ENCODE measurements at regions not wholly inside any gene's neighbourhood (a gene's known extent, or its start where the extent isn't known, plus 50 kb on each side); places are given as distances from the start of the nearest gene placed in this dataset.

- BruUV-seq (replicated peaks), result no TSS peak
- no peaks in the 10 kb centered on the region for H3K27me3 Mint-ChIP-seq (ENCODE audit: unreplicated experiment)
- TF ChIP-seq, protein P1, sequence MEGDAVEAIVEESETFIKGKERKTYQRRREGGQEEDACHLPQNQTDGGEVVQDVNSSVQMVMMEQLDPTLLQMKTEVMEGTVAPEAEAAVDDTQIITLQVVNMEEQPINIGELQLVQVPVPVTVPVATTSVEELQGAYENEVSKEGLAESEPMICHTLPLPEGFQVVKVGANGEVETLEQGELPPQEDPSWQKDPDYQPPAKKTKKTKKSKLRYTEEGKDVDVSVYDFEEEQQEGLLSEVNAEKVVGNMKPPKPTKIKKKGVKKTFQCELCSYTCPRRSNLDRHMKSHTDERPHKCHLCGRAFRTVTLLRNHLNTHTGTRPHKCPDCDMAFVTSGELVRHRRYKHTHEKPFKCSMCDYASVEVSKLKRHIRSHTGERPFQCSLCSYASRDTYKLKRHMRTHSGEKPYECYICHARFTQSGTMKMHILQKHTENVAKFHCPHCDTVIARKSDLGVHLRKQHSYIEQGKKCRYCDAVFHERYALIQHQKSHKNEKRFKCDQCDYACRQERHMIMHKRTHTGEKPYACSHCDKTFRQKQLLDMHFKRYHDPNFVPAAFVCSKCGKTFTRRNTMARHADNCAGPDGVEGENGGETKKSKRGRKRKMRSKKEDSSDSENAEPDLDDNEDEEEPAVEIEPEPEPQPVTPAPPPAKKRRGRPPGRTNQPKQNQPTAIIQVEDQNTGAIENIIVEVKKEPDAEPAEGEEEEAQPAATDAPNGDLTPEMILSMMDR (IDR thresholded peaks at IDR 0.05; ENCODE audit: unreplicated experiment), result no peak
- H3K4me1 Mint-ChIP-seq (ENCODE audit: low read depth, unreplicated experiment), result no peaks in the 10 kb centered on the region
- no peak overlapping the region for H3K27ac Mint-ChIP-seq (ENCODE audit: unreplicated experiment)
- intact Hi-C loops (cut with micrococcal nuclease; ENCODE audit: unreplicated experiment), result no loop called here
- H3K4me3 Mint-ChIP-seq (ENCODE audit: low read depth, unreplicated experiment), result no peak overlapping the region
- no peaks in the 10 kb centered on the region for H3K36me3 Mint-ChIP-seq (ENCODE audit: insufficient read depth, unreplicated experiment)
- CTCF ChIA-PET, result no interaction called here
- peaks cover 8% of the 10 kb centered on the region for H3K9me3 Mint-ChIP-seq (ENCODE audit: low read depth, unreplicated experiment)
- no peak for DNase-seq
Measured at GRCh38 chr18:75827751-75828287, 400.3 kb upstream of the SMIM21 start.

DNA sequence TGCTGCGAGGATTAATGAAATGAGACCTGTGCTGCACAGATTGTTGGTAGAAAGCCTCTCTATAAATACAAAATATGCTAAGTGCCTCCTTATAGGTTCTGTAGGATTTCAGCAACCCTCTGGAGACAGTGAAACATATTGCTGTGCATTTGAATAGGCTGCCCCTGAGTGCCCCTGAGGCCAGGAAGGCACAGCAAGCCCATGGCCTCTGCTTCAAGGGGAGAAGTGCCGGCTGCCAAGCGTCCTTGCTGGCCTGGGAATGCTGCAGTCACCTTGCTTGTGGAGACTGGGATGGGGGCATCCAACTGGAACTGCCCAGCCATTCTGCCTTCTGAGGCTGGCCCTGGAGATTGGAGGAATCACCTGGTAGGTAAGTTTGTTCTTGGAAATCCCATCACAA is 397.2 kb upstream of the SMIM21 start:
- TF ChIP-seq, protein P1 (IDR thresholded peaks at IDR 0.05; ENCODE audit: unreplicated experiment), result no peak
- CTCF ChIA-PET, result no interaction called here
- no TSS peak for BruUV-seq (replicated peaks)
- Mint-ChIP-seq H3K36me3 (ENCODE audit: insufficient read depth, unreplicated experiment) (no peaks in the 10 kb centered on the region), H3K27ac (ENCODE audit: unreplicated experiment) (no peak overlapping the region), H3K4me3 (ENCODE audit: low read depth, unreplicated experiment) (no peak overlapping the region), H3K4me1 (ENCODE audit: low read depth, unreplicated experiment) (no peaks in the 10 kb centered on the region), H3K27me3 (ENCODE audit: unreplicated experiment) (no peaks in the 10 kb centered on the region), H3K9me3 (ENCODE audit: low read depth, unreplicated experiment) (peaks cover 11% of the 10 kb centered on the region)
- intact Hi-C loops (cut with micrococcal nuclease; ENCODE audit: unreplicated experiment), result no loop called here
- no peak for DNase-seq

DNA sequence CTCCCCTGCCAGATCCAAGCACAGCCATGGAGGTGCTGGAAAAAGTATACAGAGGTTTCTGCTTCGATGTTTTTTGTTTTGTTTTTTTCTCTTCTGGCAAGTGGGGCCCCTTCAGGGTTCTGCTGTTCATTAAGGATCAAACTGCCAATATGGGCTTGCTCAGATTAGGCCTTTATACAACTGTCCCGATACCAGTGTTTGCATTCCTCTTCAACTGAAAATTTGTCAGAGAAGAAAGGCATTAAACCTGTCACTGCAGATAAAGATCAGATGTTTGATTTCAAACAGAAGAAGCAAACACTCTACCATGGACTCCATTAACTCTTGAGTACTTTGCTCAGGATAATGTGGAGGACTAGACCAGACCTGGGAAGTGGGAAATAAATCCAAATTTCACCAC is 396.0 kb upstream of the SMIM21 start:
- H3K36me3 Mint-ChIP-seq (ENCODE audit: insufficient read depth, unreplicated experiment), result no peaks in the 10 kb centered on the region
- H3K4me3 Mint-ChIP-seq (ENCODE audit: low read depth, unreplicated experiment), result no peak overlapping the region
- H3K4me1 Mint-ChIP-seq (ENCODE audit: low read depth, unreplicated experiment), result no peaks in the 10 kb centered on the region
- CTCF ChIA-PET, result no interaction called here
- intact Hi-C loops (cut with micrococcal nuclease; ENCODE audit: unreplicated experiment), result no loop called here
- no peak overlapping the region for H3K27ac Mint-ChIP-seq (ENCODE audit: unreplicated experiment)
- no peaks in the 10 kb centered on the region for H3K27me3 Mint-ChIP-seq (ENCODE audit: unreplicated experiment)
- peaks cover 11% of the 10 kb centered on the region for H3K9me3 Mint-ChIP-seq (ENCODE audit: low read depth, unreplicated experiment)
- BruUV-seq (replicated peaks), result no TSS peak
- TF ChIP-seq, protein P1 (IDR thresholded peaks at IDR 0.05; ENCODE audit: unreplicated experiment), result no peak
- no peak for DNase-seq

- Mint-ChIP-seq H3K9me3 (ENCODE audit: low read depth, unreplicated experiment) (peaks cover 6% of the 10 kb centered on the region), H3K4me1 (ENCODE audit: low read depth, unreplicated experiment) (no peaks in the 10 kb centered on the region), H3K4me3 (ENCODE audit: low read depth, unreplicated experiment) (no peak overlapping the region), H3K27ac (ENCODE audit: unreplicated experiment) (no peak overlapping the region), H3K27me3 (ENCODE audit: unreplicated experiment) (no peaks in the 10 kb centered on the region), H3K36me3 (ENCODE audit: insufficient read depth, unreplicated experiment) (no peaks in the 10 kb centered on the region)
- BruUV-seq (replicated peaks), result no TSS peak
- TF ChIP-seq, protein P1 (IDR thresholded peaks at IDR 0.05; ENCODE audit: unreplicated experiment), result no peak
- DNase-seq, result no peak
- CTCF ChIA-PET, result no interaction called here
- intact Hi-C loops (cut with micrococcal nuclease; ENCODE audit: unreplicated experiment), result no loop called here
Measured at GRCh38 chr18:75818383-75818782, 390.9 kb upstream of the SMIM21 start.

Measured in Calu3 (cell line).